SK-N-SH (cell line): ENCODE measurements at regions not wholly inside any gene's neighbourhood (a gene's known extent, or its start where the extent isn't known, plus 50 kb on each side); places are given as distances from the start of the nearest gene placed in this dataset.

Experiments
- ELF1 ChIP-seq: IDR thresholded peaks from 2 replicates; pipeline ENCODE4 v1.4.0; 2012
- GABPA ChIP-seq: IDR thresholded peaks from 2 replicates; pipeline ENCODE4 v1.4.0; 2012; ENCODE audit warnings: low read depth, mild to moderate bottlenecking
- MXI1 ChIP-seq: IDR thresholded peaks from 2 replicates; pipeline ENCODE4 v1.6.1; 2012; ENCODE audit warnings: mild to moderate bottlenecking, low read depth, low read length, improper control_type of control experiment
- POLR2AphosphoS5 ChIP-seq: IDR thresholded peaks from 2 replicates; pipeline ENCODE4 v1.6.1; 2012; ENCODE audit warnings: low read depth, low read length
- RAD21 ChIP-seq: IDR thresholded peaks from 2 replicates; pipeline ENCODE4 v1.6.1; 2012; ENCODE audit warnings: mild to moderate bottlenecking, low read length
- TAF1 ChIP-seq: IDR thresholded peaks from 2 replicates; pipeline ENCODE4 v1.6.1; 2012; ENCODE audit warnings: low read depth, mild to moderate bottlenecking, low read length, moderate library complexity, borderline replicate concordance
- TEAD4 ChIP-seq: IDR thresholded peaks from 2 replicates; pipeline ENCODE4 v1.4.0; 2012; ENCODE audit warnings: mild to moderate bottlenecking, borderline replicate concordance; ENCODE audit not compliant: insufficient read depth
- ZBTB33 ChIP-seq: IDR thresholded peaks from 2 replicates; pipeline ENCODE4 v1.4.0; 2012; ENCODE audit warnings: low read depth, borderline replicate concordance
- TF ChIP-seq, protein P1 (sequence below): fragments of 200-600 bp; sonication (generic); IDR thresholded peaks from 2 replicates; pipeline ENCODE4 v1.6.1; 2017; ENCODE audit warnings: antibody characterized with exemption, mild to moderate bottlenecking, moderate library complexity
- TF ChIP-seq, protein P2 (sequence below): IDR thresholded peaks from 2 replicates; pipeline ENCODE4 v1.4.0; 2012; ENCODE audit warnings: low read depth
- TF ChIP-seq, protein P3 (sequence below): IDR thresholded peaks from 2 replicates; pipeline ENCODE4 v1.6.1; 2012; ENCODE audit warnings: mild to moderate bottlenecking, low read depth, low read length, moderate library complexity

GRCh38 chr2:145156199-145156598, 636.3 kb upstream of the ZEB2 start:
- TF ChIP-seq, protein P1, sequence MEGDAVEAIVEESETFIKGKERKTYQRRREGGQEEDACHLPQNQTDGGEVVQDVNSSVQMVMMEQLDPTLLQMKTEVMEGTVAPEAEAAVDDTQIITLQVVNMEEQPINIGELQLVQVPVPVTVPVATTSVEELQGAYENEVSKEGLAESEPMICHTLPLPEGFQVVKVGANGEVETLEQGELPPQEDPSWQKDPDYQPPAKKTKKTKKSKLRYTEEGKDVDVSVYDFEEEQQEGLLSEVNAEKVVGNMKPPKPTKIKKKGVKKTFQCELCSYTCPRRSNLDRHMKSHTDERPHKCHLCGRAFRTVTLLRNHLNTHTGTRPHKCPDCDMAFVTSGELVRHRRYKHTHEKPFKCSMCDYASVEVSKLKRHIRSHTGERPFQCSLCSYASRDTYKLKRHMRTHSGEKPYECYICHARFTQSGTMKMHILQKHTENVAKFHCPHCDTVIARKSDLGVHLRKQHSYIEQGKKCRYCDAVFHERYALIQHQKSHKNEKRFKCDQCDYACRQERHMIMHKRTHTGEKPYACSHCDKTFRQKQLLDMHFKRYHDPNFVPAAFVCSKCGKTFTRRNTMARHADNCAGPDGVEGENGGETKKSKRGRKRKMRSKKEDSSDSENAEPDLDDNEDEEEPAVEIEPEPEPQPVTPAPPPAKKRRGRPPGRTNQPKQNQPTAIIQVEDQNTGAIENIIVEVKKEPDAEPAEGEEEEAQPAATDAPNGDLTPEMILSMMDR = no peak
- TF ChIP-seq TAF1 = no peak
- TF ChIP-seq, protein P2, sequence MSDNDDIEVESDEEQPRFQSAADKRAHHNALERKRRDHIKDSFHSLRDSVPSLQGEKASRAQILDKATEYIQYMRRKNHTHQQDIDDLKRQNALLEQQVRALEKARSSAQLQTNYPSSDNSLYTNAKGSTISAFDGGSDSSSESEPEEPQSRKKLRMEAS = no peak
- TF ChIP-seq, protein P3, sequence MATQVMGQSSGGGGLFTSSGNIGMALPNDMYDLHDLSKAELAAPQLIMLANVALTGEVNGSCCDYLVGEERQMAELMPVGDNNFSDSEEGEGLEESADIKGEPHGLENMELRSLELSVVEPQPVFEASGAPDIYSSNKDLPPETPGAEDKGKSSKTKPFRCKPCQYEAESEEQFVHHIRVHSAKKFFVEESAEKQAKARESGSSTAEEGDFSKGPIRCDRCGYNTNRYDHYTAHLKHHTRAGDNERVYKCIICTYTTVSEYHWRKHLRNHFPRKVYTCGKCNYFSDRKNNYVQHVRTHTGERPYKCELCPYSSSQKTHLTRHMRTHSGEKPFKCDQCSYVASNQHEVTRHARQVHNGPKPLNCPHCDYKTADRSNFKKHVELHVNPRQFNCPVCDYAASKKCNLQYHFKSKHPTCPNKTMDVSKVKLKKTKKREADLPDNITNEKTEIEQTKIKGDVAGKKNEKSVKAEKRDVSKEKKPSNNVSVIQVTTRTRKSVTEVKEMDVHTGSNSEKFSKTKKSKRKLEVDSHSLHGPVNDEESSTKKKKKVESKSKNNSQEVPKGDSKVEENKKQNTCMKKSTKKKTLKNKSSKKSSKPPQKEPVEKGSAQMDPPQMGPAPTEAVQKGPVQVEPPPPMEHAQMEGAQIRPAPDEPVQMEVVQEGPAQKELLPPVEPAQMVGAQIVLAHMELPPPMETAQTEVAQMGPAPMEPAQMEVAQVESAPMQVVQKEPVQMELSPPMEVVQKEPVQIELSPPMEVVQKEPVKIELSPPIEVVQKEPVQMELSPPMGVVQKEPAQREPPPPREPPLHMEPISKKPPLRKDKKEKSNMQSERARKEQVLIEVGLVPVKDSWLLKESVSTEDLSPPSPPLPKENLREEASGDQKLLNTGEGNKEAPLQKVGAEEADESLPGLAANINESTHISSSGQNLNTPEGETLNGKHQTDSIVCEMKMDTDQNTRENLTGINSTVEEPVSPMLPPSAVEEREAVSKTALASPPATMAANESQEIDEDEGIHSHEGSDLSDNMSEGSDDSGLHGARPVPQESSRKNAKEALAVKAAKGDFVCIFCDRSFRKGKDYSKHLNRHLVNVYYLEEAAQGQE = no peak
- TF ChIP-seq ELF1 = no peak
- TF ChIP-seq RAD21 = no peak
- TF ChIP-seq TEAD4 = no peak
- no peak for TF ChIP-seq GABPA
- no peak for TF ChIP-seq MXI1
- no peak for TF ChIP-seq ZBTB33
- no peak for TF ChIP-seq POLR2AphosphoS5
